8988T (cell line): ENCODE measurements at regions not wholly inside any gene's neighbourhood (a gene's known extent, or its start where the extent isn't known, plus 50 kb on each side); places are given as distances from the start of the nearest gene placed in this dataset.
"Not testable (repeated sequence)": the region's sequence is repeated elsewhere in the genome, so short reads cannot be mapped to it uniquely, and the experiment has no call there.

ENCODE experiments used
- DNase-seq: peaks from one replicate; pipeline ENCODE4 v3.0.0; 2011

DNA sequence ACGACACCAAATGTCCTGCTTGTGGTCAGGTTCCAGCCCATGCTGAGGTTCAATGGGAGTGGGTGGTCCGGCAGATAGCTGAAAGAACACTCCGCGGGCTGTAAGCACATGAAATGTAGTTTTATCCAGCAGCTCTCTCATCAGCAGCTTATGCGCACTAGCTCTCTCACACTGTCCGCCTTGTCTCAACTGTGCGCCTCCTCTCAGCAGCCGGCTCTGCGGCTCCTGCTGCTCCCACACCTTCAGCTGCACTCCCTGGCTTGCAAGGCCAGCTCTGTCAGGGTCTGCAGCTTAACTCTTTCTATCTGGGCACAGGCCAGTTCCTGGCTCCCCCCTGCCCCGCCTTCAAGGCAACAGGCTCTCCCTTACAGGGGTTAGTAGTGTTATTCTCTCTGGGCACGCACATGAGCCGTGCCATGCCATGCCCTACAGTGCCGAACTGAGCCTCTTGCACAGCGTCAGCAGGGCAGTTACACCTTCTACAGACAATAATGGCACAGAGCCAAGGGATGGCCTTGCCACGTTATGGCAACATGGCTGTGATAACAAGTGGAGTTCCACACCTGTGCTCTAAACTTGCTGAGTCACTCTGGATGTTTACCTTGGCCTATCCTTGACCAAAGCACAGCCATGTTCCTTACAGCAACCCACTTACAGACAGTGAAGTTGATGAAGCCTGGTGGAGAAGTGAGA, 84.0 kb upstream of the LRFN2 start:
- no peak for DNase-seq

DNA sequence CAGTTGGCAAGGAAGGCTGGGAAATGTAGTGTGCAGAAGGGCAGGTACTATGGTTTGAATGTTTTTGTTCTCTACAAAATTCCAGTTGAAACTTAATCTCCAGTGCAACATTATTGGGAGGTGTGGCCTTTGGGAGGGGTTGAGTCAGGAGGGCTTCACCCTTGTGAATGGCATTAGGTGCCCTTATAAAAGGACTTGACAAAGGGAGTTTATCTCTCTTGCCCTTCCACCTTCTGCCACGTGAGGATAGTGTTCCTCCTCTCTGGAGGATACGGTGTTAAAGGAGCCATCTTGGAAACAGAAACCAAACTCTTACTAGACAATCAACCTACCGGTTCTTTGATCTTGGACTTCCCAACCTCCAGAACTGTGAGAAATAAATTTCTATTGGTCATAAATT, 82.2 kb upstream of the LRFN2 start:
- DNase-seq = no peak

DNA sequence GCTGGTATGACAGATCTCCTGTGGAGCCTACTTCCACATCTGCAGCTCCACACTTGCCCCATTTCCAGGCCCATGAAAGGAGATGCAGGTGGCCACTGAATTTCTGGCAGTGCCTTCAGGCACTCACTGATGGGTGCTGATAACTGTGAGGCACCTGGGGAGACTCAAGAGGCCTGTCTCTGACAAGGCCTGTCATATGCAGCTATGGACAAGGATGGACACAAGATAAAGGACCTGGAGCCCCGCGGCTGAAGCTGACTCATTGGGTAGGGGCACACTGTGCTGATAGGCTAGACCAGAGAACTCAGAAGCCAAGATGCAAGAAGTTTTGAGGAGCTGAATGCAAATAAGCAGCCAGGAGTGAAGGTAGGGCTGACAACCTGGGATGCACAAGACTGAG, 81.0 kb upstream of the LRFN2 start:
- no peak for DNase-seq

- no peak for DNase-seq
Measured at GRCh38 chr6:40666530-40666929, 79.4 kb upstream of the LRFN2 start.

- no peak for DNase-seq
Measured at GRCh38 chr6:40661726-40662125, 74.6 kb upstream of the LRFN2 start.

GRCh38 chr6:40656772-40657171, 69.6 kb upstream of the LRFN2 start:
- not testable (repeated sequence) for DNase-seq

GRCh38 chr6:40654828-40655227, 67.7 kb upstream of the LRFN2 start:
- DNase-seq = no peak

DNA sequence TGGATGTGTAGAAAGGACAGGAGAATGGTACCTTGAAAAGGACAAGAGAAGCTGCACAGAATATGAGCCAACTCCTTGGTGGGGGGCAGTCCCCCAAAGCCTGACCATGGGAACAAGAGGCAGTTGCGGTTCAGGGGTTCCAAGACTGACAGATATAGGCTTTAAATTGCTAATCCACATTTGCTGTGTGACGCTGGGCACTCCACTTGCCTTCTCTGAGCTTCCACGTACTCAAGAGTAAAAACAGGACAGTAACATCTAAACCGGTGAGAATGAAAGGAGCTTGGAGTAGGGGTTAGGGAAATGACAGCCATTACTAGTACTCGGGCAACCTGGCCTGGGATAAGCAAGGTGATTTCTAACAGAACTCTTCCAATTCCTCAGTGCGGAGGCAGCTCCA, 57.9 kb upstream of the LRFN2 start:
- no peak for DNase-seq

DNA sequence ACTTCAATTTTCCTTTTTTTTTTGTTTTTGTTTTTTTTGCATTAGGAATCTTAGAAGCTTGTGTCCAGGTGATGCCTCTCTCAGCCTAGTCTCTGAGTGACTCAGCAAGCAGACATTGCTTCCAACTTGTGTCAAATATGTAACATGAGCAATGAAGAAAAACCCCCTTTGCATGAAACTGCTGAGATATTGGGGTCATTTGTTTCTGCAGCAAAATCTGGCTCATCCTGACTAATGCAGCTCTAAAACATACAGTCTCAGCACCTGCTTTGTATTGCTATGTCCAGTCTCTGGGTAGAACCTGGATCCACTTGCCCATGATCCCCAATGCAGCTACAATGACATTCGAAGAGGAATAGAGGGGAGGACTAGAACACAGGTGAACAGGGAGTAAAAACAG, 55.7 kb upstream of the LRFN2 start:
- DNase-seq = no peak

DNA sequence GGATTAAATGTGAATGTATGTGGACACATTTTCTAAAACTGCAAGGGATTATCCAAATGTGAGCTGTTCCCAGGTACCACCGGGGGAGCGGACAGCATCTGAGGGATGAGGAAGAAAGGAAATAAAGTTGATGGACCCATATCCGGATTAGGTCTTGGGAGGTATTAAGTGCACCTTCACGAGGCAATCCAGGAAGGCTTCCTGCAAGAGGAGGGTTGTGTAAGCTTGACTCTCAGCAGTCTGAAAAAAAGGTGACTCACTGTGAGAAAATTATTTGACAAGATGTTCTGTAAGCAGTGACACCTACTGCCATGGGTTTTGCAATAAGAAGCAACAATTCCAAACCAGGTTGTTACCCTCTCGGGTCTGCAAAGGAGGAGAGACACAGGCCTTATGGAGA, 55.0 kb upstream of the LRFN2 start:
- no peak for DNase-seq

DNA sequence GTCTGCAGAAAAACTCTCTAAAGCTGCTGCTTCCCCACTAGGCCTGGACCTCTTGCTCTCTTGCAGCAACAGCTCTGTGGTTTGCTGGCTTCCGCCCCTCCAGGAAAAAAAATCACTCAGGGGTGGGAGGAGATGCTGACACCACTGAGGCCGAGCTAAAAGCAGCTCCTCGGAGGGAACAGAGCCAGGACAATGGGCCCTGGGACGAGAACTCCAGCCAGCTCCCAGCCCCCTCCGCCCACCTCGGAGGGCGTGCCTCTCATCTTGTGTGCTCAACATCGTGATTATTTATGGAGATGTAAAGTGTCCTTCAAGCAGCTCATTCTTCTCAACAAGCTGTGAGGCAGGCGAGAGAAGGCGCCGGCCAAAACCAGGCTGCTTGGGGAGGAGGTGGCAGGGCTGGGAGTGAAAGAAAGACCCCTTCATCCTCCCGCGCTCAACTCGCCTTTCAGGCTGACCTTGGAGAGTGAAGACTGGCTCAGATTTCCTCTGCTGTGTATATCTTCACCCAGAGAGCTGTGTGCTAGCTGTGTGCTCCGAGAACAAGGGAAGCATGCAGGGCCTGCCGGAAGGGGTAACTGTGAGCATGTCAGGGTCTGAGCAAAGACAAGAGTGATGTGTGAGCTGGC, 53.5 kb upstream of the LRFN2 start:
- no peak for DNase-seq
